Ovary (tissue), 7 donors: ENCODE measurements at regions not wholly inside any gene's neighbourhood (a gene's known extent, or its start where the extent isn't known, plus 50 kb on each side); places are given as distances from the start of the nearest gene placed in this dataset.
A peak's percentile ranks its signal among the peaks of the same experiment; 100 is the strongest.

ENCODE experiments used
- DNase-seq, 5 donors: peaks; one replicate each; pipeline ENCODE4 v3.0.0-alpha.2; 2019 to 2020
- H3K27ac ChIP-seq, 2 donors: fragments of 200-600 bp; one replicate each; pipeline versions ENCODE4 v1.5.1 to v1.8.0; 2019 to 2022
- H3K27me3 ChIP-seq: fragments of 200-600 bp; one replicate; pipeline ENCODE4 v1.8.0; 2022
- H3K36me3 ChIP-seq: fragments of 200-600 bp; sonication (generic); one replicate; pipeline ENCODE4 v1.5.1; 2019
- H3K4me1 ChIP-seq: one replicate; pipeline ENCODE4 v1.8.1; 2013; ENCODE audit warnings: mild to moderate bottlenecking, moderate library complexity; ENCODE audit not compliant: insufficient read depth
- H3K4me3 ChIP-seq: fragments of 200-600 bp; sonication (generic); one replicate; pipeline ENCODE4 v1.5.1; 2017
- H3K9me3 ChIP-seq, 2 donors: fragments of 200-600 bp in 1 of 2; sonication (generic) in 1 of 2; one replicate each; pipeline versions ENCODE4 v1.5.1 to v1.8.1; 2013 to 2019; ENCODE audit warnings: mild to moderate bottlenecking in 1 of 2, moderate library complexity in 1 of 2
- CTCF ChIP-seq, 3 donors: fragments of 450-650 bp in 2 of 3; fragments of 200-600 bp in 1 of 3; IDR thresholded peaks; one replicate each; pipeline versions ENCODE4 v1.5.1 to v1.8.0; 2016 to 2022; ENCODE audit warnings: antibody characterized with exemption in 3 of 3, mild to moderate bottlenecking in 1 of 3
- EP300 ChIP-seq: sonication (generic); formaldehyde crosslinking; IDR thresholded peaks from one replicate; pipeline ENCODE4 v1.6.1; 2017; ENCODE audit warnings: antibody characterized with exemption
- POLR2A ChIP-seq: fragments of 450-650 bp; IDR thresholded peaks from one replicate; pipeline ENCODE4 v1.6.1; 2017; ENCODE audit warnings: antibody characterized with exemption, mild to moderate bottlenecking, moderate library complexity
- WGBS, 3 donors: extraction: QIAGEN DNeasy Blood & Tissue Kit in 1 of 3; methylation state at CpG; one replicate each; pipeline versions ENCODE4 v1.1.5 to v1.1.7; 2013 to 2017; 5-methylcytosine and 5-hydroxymethylcytosine counted together
- intact Hi-C, 4 donors: fragments of 100-400 bp; cut with DNase I; formaldehyde crosslinking; loops; one replicate each; pipeline versions ENCODE4 v1.11.0 to v1.15.1; 2022 to 2023
- donor health status: DM: no; HTN: no; CAD: no; lungs with moderate emphysema.
- donor health status: DM: no; HTN: no; CAD: no.
- donor health status: Bipolar disorder and iron deficiency.
- donor health status: DM: no; HTN: no; CAD: no.
- donor health status: DM: yes; HTN: yes; CAD: no.

GRCh38 chr3:82954486-82954885 lies 1193.0 kb upstream of the GBE1 start:
- intact Hi-C loops, result no loop called here
- H3K36me3 ChIP-seq, result no peaks in the 10 kb centered on the region

GRCh38 chr3:82942041-82942440 lies 1180.6 kb upstream of the GBE1 start:
- no peak for TF ChIP-seq POLR2A
- no peak for TF ChIP-seq EP300
- no peak for TF ChIP-seq CTCF (IDR thresholded peaks at IDR 0.05)
- DNase-seq, result no peak
- no peaks in the 10 kb centered on the region for H3K36me3 ChIP-seq

More at GRCh38 chr3:82954486-82954885, 1193.0 kb upstream of the GBE1 start:
- Histone ChIP-seq H3K4me3 (no peak overlapping the region), H3K4me1 (no peaks in the 10 kb centered on the region), H3K27me3 (no peaks in the 10 kb centered on the region), H3K27ac (no peak overlapping the region), H3K9me3 (no peaks in the 10 kb centered on the region)
- WGBS, 3 donors, result 97 to 100% (median 97%) methylated on average over 1 of the region's 1 CpG
- DNase-seq, result no peak
- TF ChIP-seq CTCF (IDR thresholded peaks at IDR 0.05) (no peak), EP300 (no peak), POLR2A (no peak)

DNA sequence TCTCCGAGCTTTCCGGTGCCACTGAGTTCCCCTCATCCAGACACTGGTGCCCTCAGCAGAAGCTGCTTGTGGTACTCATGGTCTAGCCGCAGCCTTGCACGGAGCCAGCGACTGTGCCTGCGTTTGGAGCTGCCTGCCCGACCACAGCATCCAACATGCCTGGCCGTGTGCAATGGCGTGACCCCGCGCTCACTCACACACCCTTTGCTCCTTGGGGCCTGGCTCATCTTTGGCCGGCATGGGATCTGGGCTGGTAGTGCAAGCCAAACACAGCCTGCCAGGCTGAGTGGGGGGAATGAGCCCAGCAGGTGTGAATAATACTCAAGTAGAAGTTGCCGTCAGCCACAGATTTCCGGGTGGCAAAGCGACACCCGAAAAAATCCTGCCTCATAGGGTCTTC lies 1178.7 kb upstream of the GBE1 start:
- Histone ChIP-seq H3K36me3 (no peaks in the 10 kb centered on the region), H3K9me3 (no peaks in the 10 kb centered on the region), H3K27me3 (no peaks in the 10 kb centered on the region), H3K4me1 (no peaks in the 10 kb centered on the region), H3K4me3 (no peak overlapping the region), H3K27ac (no peak overlapping the region)
- DNase-seq, result peak in 1 of 5 donors; percentile 3
- intact Hi-C loops, result no loop called here
- TF ChIP-seq CTCF (IDR thresholded peaks at IDR 0.05) (no peak), EP300 (no peak), POLR2A (no peak)
- 94 to 98% (median 97%) methylated on average over 16 of the region's 16 CpGs for WGBS, 3 donors

More at GRCh38 chr3:82942041-82942440, 1180.6 kb upstream of the GBE1 start:
- intact Hi-C loops, result no loop called here
- no peak overlapping the region for H3K4me3 ChIP-seq
- H3K4me1 ChIP-seq, result no peaks in the 10 kb centered on the region
- H3K27ac ChIP-seq, result no peak overlapping the region
- H3K27me3 ChIP-seq, result no peaks in the 10 kb centered on the region
- H3K9me3 ChIP-seq, result no peaks in the 10 kb centered on the region

GRCh38 chr3:82939491-82940097 lies 1178.1 kb upstream of the GBE1 start:
- Histone ChIP-seq H3K27me3 (no peaks in the 10 kb centered on the region), H3K9me3 (no peaks in the 10 kb centered on the region), H3K4me3 (no peak overlapping the region), H3K36me3 (no peaks in the 10 kb centered on the region), H3K4me1 (no peaks in the 10 kb centered on the region), H3K27ac (no peak overlapping the region)
- TF ChIP-seq CTCF (IDR thresholded peaks at IDR 0.05) (no peak), EP300 (no peak), POLR2A (no peak)
- no peak for DNase-seq
- intact Hi-C loops, result no loop called here
- 92 to 95% (median 94%) methylated on average over 11 to 12 of the region's 12 CpGs for WGBS, 3 donors
